Type B pancreatic cell (in vitro differentiated cells): ENCODE measurements at regions not wholly inside any gene's neighbourhood (a gene's known extent, or its start where the extent isn't known, plus 50 kb on each side); places are given as distances from the start of the nearest gene placed in this dataset.
"Not testable (repeated sequence)": the region's sequence is repeated elsewhere in the genome, so short reads cannot be mapped to it uniquely, and the experiment has no call there.

ENCODE experiments used
- DNase-seq: peaks from one replicate; pipeline ENCODE4 v3.0.0; 2021; ENCODE audit warnings: mixed read lengths; ENCODE audit not compliant: unreplicated experiment; ENCODE audit errors: extremely low spot score
- H3K27ac Mint-ChIP-seq: 2 replicates; pipeline ENCODE4 v1.8.0; 2021; ENCODE audit warnings: mild to moderate bottlenecking, mixed read lengths
- H3K27me3 Mint-ChIP-seq: 2 replicates; pipeline ENCODE4 v1.8.0; 2021; ENCODE audit warnings: mixed read lengths
- H3K36me3 Mint-ChIP-seq: 2 replicates; pipeline ENCODE4 v1.8.0; 2021; ENCODE audit warnings: mixed read lengths
- H3K4me1 Mint-ChIP-seq: one replicate; pipeline ENCODE4 v1.8.0; 2021; ENCODE audit warnings: mixed read lengths; ENCODE audit not compliant: unreplicated experiment
- H3K4me3 Mint-ChIP-seq: 2 replicates; pipeline ENCODE4 v1.8.0; 2021; ENCODE audit warnings: mild to moderate bottlenecking, mixed read lengths
- H3K9me3 Mint-ChIP-seq: 2 replicates; pipeline ENCODE4 v1.8.0; 2021; ENCODE audit warnings: mixed read lengths
- TF ChIP-seq, protein P1 (sequence below): fragments of 200-600 bp; sonication (generic); conservative IDR thresholded peaks from 2 replicates; pipeline ENCODE4 v1.5.0; 2021; ENCODE audit warnings: antibody characterized with exemption, mild to moderate bottlenecking

- Mint-ChIP-seq H3K4me3 (no peak overlapping the region), H3K4me1 (no peaks in the 10 kb centered on the region), H3K27me3 (no peaks in the 10 kb centered on the region), H3K9me3 (peaks cover 5% of the 10 kb centered on the region), H3K27ac (no peak overlapping the region), H3K36me3 (no peaks in the 10 kb centered on the region)
- no peak for DNase-seq
- TF ChIP-seq, protein P1, sequence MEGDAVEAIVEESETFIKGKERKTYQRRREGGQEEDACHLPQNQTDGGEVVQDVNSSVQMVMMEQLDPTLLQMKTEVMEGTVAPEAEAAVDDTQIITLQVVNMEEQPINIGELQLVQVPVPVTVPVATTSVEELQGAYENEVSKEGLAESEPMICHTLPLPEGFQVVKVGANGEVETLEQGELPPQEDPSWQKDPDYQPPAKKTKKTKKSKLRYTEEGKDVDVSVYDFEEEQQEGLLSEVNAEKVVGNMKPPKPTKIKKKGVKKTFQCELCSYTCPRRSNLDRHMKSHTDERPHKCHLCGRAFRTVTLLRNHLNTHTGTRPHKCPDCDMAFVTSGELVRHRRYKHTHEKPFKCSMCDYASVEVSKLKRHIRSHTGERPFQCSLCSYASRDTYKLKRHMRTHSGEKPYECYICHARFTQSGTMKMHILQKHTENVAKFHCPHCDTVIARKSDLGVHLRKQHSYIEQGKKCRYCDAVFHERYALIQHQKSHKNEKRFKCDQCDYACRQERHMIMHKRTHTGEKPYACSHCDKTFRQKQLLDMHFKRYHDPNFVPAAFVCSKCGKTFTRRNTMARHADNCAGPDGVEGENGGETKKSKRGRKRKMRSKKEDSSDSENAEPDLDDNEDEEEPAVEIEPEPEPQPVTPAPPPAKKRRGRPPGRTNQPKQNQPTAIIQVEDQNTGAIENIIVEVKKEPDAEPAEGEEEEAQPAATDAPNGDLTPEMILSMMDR = no peak
These were observed 121.4 kb downstream of the NUFIP1 start for GRCh38 chr13:44867825-44868224.

DNA sequence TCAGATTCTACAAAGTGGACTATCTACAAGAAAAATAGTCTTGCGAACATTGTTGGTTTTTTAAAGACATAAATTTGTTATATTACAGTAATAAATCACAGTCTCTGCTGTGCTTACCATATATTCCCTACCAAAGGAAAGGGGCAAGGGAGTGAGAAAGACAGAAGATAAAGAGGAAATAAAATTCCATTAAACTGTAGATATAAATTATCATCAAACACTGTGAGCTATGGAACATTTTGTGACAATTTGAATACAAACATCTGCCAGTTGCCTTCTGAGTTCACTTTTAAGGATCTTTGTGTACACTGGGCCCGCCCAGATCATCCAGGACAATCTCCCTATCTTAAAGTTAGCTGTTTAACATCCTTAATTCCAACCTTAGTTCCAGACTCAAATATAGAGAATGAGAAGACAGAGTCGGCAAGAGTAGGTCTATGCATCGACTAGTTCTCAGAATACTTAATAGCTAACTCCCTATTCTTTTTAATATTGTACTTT lies 122.8 kb downstream of the NUFIP1 start:
- Mint-ChIP-seq H3K4me3 (no peak overlapping the region), H3K4me1 (no peaks in the 10 kb centered on the region), H3K27ac (no peak overlapping the region), H3K27me3 (no peaks in the 10 kb centered on the region), H3K36me3 (no peaks in the 10 kb centered on the region), H3K9me3 (peaks cover 5% of the 10 kb centered on the region)
- TF ChIP-seq, protein P1 = no peak
- DNase-seq = no peak

- DNase-seq = no peak
- H3K36me3 Mint-ChIP-seq = no peaks in the 10 kb centered on the region
- no peaks in the 10 kb centered on the region for H3K27me3 Mint-ChIP-seq
- TF ChIP-seq, protein P1 = no peak
- peaks cover 5% of the 10 kb centered on the region for H3K9me3 Mint-ChIP-seq
- H3K27ac Mint-ChIP-seq = no peak overlapping the region
- no peak overlapping the region for H3K4me3 Mint-ChIP-seq
- no peaks in the 10 kb centered on the region for H3K4me1 Mint-ChIP-seq
These were observed 123.4 kb downstream of the NUFIP1 start for GRCh38 chr13:44865722-44866410.

- DNase-seq, H3K27me3 Mint-ChIP-seq, H3K9me3 Mint-ChIP-seq, H3K4me3 Mint-ChIP-seq, H3K4me1 Mint-ChIP-seq, H3K27ac Mint-ChIP-seq, H3K36me3 Mint-ChIP-seq: not testable (repeated sequence)
These were observed 125.6 kb downstream of the NUFIP1 start for GRCh38 chr13:44863641-44864040.

DNA sequence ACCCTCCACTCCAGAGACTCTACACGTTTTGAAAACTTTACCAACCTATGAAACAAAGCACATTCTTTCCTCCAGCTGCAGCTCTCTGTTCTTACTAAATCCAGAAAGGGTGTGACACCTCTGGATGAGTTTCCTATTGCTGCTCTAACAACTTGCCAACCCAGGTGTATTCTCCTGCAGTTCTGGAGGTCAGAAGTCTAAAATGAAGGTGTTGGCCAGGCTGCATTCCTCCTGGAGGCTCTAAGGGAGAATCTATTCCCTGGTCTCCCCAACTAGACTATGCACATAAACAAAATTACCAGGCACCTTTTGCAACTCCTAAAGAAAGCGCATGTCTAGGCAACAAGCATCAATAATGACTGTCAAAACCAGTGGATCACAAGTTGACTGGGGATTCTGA lies 128.8 kb downstream of the NUFIP1 start:
- H3K9me3 Mint-ChIP-seq = peaks cover 9% of the 10 kb centered on the region

DNA sequence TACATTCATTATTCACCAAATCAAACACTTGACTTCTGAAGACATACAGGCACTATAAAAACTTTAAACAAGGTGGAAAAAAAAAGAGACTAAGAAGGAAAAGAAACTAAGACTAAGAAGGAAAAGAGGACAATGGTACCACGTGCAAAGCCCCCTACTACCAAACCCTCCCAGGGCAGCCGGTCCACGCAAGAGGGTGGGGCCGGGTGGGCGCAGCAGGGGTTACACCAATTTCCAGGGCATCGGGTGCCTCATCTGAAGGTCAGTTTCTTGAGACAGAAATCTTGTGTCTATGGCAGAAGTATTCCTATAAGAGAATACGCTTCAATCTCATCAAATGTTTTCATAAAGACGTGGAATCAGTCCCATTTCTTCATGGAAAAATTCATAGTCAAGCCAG lies 131.5 kb downstream of the NUFIP1 start:
- TF ChIP-seq, protein P1 = no peak
- peaks cover 4% of the 10 kb centered on the region for H3K9me3 Mint-ChIP-seq
- H3K36me3 Mint-ChIP-seq = no peaks in the 10 kb centered on the region
- H3K4me3 Mint-ChIP-seq = no peak overlapping the region
- no peaks in the 10 kb centered on the region for H3K27me3 Mint-ChIP-seq
- peaks cover 22% of the 10 kb centered on the region for H3K4me1 Mint-ChIP-seq
- no peak overlapping the region for H3K27ac Mint-ChIP-seq
- DNase-seq = no peak

More for the DNA sequence above, 128.8 kb downstream of the NUFIP1 start:
- TF ChIP-seq, protein P1 = no peak
- peak overlapping the region; percentile 27 for H3K27ac Mint-ChIP-seq
- peaks cover 8% of the 10 kb centered on the region for H3K4me1 Mint-ChIP-seq
- H3K36me3 Mint-ChIP-seq = no peaks in the 10 kb centered on the region
- H3K4me3 Mint-ChIP-seq = no peak overlapping the region
- DNase-seq = no peak
- H3K27me3 Mint-ChIP-seq = no peaks in the 10 kb centered on the region
